ENCODE measurements at regions not wholly inside any gene's neighbourhood (a gene's known extent, or its start where the extent isn't known, plus 50 kb on each side); places are given as distances from the start of the nearest gene placed in this dataset.

DNA sequence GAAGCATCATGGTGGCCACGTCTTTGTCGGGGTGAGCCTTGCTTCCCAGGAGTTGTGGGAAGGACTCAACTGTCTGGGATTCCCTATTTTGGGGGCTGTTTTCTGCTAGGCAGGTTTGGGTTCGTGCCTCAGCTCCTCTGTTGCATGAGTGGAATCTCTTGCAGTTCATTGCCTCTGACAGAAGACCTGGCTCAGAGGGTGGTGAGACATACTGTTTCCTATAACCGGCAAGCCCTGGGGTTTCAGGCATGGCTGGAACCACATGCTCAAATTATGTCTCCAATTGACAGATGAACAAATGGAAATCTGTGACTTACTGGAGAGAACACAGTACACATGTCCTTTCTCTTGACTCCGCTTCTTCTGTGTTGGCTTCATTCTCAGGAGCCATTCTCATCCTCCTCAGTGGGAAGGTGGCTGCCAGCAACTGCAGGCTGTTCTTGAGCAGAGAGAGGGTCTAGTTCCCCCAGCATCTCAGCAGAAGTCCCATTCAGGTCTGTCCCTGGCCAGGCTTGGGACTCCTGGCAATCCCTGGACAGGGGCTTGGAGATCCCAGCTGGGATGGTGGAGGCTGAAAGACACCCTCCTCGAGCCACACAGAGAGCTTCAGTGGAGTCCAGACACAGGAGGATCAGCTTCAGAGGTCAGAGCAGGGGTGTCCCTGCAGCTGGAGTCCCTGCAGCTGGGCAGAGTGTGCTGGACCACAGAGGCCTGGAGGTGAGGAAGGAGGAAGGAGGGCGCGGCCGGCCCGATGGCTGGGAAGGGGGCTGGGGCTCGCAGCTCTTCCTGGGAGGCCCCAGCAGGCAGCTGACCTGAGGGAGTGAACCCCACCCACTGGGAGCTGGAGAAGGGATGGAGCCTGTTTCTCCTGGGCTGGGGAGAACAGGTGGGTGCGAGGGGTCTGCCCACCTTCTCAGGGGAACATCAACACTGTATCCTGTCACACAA is 97.6 kb downstream of the LSM3 start:
- TF ChIP-seq POLR2A (IDR thresholded peaks at IDR 0.05) (no peak), POLR2AphosphoS5 (IDR thresholded peaks at IDR 0.05) (no peak), EP300 (IDR thresholded peaks at IDR 0.05; ENCODE audit: low read depth) (no peak)
- TF ChIP-seq, protein P1, sequence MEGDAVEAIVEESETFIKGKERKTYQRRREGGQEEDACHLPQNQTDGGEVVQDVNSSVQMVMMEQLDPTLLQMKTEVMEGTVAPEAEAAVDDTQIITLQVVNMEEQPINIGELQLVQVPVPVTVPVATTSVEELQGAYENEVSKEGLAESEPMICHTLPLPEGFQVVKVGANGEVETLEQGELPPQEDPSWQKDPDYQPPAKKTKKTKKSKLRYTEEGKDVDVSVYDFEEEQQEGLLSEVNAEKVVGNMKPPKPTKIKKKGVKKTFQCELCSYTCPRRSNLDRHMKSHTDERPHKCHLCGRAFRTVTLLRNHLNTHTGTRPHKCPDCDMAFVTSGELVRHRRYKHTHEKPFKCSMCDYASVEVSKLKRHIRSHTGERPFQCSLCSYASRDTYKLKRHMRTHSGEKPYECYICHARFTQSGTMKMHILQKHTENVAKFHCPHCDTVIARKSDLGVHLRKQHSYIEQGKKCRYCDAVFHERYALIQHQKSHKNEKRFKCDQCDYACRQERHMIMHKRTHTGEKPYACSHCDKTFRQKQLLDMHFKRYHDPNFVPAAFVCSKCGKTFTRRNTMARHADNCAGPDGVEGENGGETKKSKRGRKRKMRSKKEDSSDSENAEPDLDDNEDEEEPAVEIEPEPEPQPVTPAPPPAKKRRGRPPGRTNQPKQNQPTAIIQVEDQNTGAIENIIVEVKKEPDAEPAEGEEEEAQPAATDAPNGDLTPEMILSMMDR (IDR thresholded peaks at IDR 0.05): no peak
